ENCODE measurements at regions not wholly inside any gene's neighbourhood (a gene's known extent, or its start where the extent isn't known, plus 50 kb on each side); places are given as distances from the start of the nearest gene placed in this dataset.

DNA sequence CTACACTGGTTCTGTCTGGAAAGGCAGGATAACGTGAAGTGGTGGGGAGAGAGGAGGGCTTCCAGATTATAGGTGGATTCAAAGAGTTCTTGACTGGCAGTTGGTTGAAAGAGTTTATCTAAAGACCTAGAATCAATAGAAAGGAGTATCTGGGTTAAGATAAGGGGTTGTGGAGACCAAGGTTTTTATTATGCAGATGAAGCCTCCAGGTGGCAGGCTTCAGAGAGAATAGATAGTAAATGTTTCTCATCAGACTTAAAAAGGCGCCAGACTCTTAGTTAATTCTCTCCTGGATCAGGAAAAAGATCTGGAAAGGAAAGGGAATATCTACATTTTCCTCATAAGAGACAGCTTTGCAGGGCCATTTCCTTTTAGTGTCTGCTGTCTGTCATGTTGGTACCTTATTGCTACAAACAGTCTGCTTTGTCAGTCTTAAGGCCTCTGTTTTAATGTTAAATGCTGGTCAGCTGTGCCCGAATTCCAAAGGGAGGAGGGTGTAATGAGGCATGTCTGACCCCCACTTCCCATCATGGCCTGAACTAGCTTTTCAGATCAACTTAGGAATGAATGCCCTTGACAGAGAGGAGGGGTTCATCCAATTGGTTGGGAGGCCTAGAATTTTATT, 401.3 kb downstream of the FUT8 start:
- Histone ChIP-seq H3F3A (ENCODE audit: low read depth) (peaks cover 55% of the 10 kb centered on the region), H3K79me2 (ENCODE audit: low read depth) (no peaks in the 10 kb centered on the region), H3K4me3 (no peak overlapping the region), H4K20me1 (ENCODE audit: low read depth) (no peaks in the 10 kb centered on the region), H3K27me3 (no peaks in the 10 kb centered on the region), H2AFZ (replicated peaks) (no peak overlapping the region), H3K27ac (no peak overlapping the region), H3K9me3 (ENCODE audit: low read depth) (no peaks in the 10 kb centered on the region), H3K4me2 (peak overlapping the region; percentile 5), H3K9ac (no peak overlapping the region), H3K4me1 (peaks cover 36% of the 10 kb centered on the region), H3K36me3 (no peaks in the 10 kb centered on the region)
- Mint-ChIP-seq H3K27me3 (ENCODE audit: insufficient read depth, low read depth) (peaks cover 2% of the 10 kb centered on the region), H3K4me3 (no peak overlapping the region), H3K27ac (peak overlapping the region; percentile 2), H3K36me3 (no peaks in the 10 kb centered on the region), H3K9me3 (no peaks in the 10 kb centered on the region), H3K4me1 (peaks cover 17% of the 10 kb centered on the region)
- TF ChIP-seq EZH2phosphoT487 (IDR thresholded peaks at IDR 0.05) (no peak), EZH2 (IDR thresholded peaks at IDR 0.05) (no peak)
- TF ChIP-seq, protein P1, sequence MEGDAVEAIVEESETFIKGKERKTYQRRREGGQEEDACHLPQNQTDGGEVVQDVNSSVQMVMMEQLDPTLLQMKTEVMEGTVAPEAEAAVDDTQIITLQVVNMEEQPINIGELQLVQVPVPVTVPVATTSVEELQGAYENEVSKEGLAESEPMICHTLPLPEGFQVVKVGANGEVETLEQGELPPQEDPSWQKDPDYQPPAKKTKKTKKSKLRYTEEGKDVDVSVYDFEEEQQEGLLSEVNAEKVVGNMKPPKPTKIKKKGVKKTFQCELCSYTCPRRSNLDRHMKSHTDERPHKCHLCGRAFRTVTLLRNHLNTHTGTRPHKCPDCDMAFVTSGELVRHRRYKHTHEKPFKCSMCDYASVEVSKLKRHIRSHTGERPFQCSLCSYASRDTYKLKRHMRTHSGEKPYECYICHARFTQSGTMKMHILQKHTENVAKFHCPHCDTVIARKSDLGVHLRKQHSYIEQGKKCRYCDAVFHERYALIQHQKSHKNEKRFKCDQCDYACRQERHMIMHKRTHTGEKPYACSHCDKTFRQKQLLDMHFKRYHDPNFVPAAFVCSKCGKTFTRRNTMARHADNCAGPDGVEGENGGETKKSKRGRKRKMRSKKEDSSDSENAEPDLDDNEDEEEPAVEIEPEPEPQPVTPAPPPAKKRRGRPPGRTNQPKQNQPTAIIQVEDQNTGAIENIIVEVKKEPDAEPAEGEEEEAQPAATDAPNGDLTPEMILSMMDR (IDR thresholded peaks at IDR 0.05): no peak
- peak; percentile 42 for DNase-seq (ENCODE audit: low spot score)

DNA sequence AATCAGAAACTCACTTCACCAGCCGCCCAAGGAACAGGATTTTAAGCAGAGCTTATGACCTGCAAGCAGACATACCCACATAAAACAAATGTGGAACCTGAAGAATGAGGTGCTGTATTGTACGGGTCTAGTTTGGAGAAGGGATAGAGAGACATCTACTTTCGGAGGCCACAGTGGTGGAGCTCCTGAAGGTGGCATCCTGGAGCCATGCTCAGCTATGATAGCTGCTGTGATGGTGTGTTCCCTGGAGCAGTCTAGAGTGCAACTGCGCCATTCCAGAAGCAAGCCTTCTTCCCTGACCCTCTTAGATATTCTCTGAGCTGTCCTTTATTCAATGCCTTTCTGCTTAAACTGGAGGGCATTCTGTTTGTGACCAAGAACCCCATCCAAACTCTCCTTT, 402.6 kb downstream of the FUT8 start:
- H3K4me2 ChIP-seq: no peak overlapping the region
- H3K4me1 ChIP-seq: peaks cover 29% of the 10 kb centered on the region
- no peak overlapping the region for H3K4me3 Mint-ChIP-seq
- peaks cover 15% of the 10 kb centered on the region for H3K4me1 Mint-ChIP-seq
- H3F3A ChIP-seq (ENCODE audit: low read depth): peaks cover 53% of the 10 kb centered on the region
- no peaks in the 10 kb centered on the region for H3K9me3 ChIP-seq (ENCODE audit: low read depth)
- no peak overlapping the region for H3K4me3 ChIP-seq
- peaks cover 2% of the 10 kb centered on the region for H3K27me3 Mint-ChIP-seq (ENCODE audit: insufficient read depth, low read depth)
- H3K9ac ChIP-seq: no peak overlapping the region
- no peak overlapping the region for H3K27ac Mint-ChIP-seq
- no peak overlapping the region for H3K27ac ChIP-seq
- no peak for TF ChIP-seq EZH2phosphoT487 (IDR thresholded peaks at IDR 0.05)
- TF ChIP-seq, protein P1 (IDR thresholded peaks at IDR 0.05): no peak
- TF ChIP-seq EZH2 (IDR thresholded peaks at IDR 0.05): no peak
- H3K79me2 ChIP-seq (ENCODE audit: low read depth): no peaks in the 10 kb centered on the region
- no peaks in the 10 kb centered on the region for H3K27me3 ChIP-seq
- H4K20me1 ChIP-seq (ENCODE audit: low read depth): no peaks in the 10 kb centered on the region
- H2AFZ ChIP-seq (replicated peaks): no peak overlapping the region
- no peaks in the 10 kb centered on the region for H3K36me3 Mint-ChIP-seq
- no peaks in the 10 kb centered on the region for H3K36me3 ChIP-seq
- DNase-seq (ENCODE audit: low spot score): no peak
- no peaks in the 10 kb centered on the region for H3K9me3 Mint-ChIP-seq

DNA sequence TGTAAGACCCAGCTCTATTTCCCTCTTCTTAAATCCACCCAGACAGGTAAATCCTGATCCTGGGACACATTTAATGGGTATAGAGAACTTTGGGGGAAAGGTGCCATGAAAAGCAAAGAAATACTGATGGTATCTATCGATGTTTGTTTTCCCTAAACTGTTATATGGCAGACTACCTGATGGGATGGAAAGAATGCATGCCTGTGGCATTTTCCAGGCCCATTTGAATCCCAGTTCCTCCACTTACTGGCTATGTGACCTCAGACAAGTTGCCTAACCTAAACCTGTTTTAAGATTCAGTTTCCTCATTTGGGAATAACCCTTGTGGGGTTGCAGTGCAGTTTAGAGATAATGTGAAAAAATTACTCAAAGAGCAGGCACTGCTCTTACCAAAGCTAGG, 404.5 kb downstream of the FUT8 start:
- Mint-ChIP-seq H3K9me3 (no peaks in the 10 kb centered on the region), H3K27ac (no peak overlapping the region), H3K36me3 (no peaks in the 10 kb centered on the region), H3K4me1 (peaks cover 6% of the 10 kb centered on the region), H3K27me3 (ENCODE audit: insufficient read depth, low read depth) (no peaks in the 10 kb centered on the region), H3K4me3 (no peak overlapping the region)
- no peak overlapping the region for H3K9ac ChIP-seq
- no peaks in the 10 kb centered on the region for H4K20me1 ChIP-seq (ENCODE audit: low read depth)
- H3K27ac ChIP-seq: no peak overlapping the region
- no peaks in the 10 kb centered on the region for H3K27me3 ChIP-seq
- no peak for DNase-seq (ENCODE audit: low spot score)
- H3K4me1 ChIP-seq: peaks cover 19% of the 10 kb centered on the region
- no peak overlapping the region for H3K4me2 ChIP-seq
- H3F3A ChIP-seq (ENCODE audit: low read depth): peaks cover 42% of the 10 kb centered on the region
- no peaks in the 10 kb centered on the region for H3K79me2 ChIP-seq (ENCODE audit: low read depth)
- TF ChIP-seq, protein P1 (IDR thresholded peaks at IDR 0.05): no peak
- TF ChIP-seq EZH2 (IDR thresholded peaks at IDR 0.05): no peak
- no peak for TF ChIP-seq EZH2phosphoT487 (IDR thresholded peaks at IDR 0.05)
- no peaks in the 10 kb centered on the region for H3K36me3 ChIP-seq
- H3K9me3 ChIP-seq (ENCODE audit: low read depth): no peaks in the 10 kb centered on the region
- no peak overlapping the region for H3K4me3 ChIP-seq
- H2AFZ ChIP-seq (replicated peaks): no peak overlapping the region

Data from neural progenitor cell (in vitro differentiated cells).